ENCODE measurements at regions not wholly inside any gene's neighbourhood (a gene's known extent, or its start where the extent isn't known, plus 50 kb on each side); places are given as distances from the start of the nearest gene placed in this dataset.

DNA sequence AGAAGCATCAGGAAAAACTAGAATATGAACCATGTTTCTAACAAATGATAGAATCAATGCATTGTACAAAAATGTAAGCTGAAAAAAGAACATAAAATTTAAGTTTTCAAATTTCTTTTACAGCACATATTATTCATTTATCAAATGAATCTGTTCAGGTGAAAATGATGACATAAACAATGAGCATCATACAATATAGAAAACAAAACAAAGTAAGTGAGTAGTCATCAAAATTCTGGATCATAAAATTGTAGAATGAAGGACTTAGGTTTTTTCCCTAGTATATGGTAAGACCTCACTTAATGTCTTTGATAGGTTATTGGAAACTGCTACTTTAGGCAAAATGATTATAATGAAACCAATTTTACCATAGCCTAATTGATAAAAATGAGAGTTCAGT, 427.0 kb upstream of the KCNH7 start:
- H3K9me3 ChIP-seq (ENCODE audit: insufficient read depth, low read depth, low read length): no peaks in the 10 kb centered on the region
- TF ChIP-seq, protein P1, sequence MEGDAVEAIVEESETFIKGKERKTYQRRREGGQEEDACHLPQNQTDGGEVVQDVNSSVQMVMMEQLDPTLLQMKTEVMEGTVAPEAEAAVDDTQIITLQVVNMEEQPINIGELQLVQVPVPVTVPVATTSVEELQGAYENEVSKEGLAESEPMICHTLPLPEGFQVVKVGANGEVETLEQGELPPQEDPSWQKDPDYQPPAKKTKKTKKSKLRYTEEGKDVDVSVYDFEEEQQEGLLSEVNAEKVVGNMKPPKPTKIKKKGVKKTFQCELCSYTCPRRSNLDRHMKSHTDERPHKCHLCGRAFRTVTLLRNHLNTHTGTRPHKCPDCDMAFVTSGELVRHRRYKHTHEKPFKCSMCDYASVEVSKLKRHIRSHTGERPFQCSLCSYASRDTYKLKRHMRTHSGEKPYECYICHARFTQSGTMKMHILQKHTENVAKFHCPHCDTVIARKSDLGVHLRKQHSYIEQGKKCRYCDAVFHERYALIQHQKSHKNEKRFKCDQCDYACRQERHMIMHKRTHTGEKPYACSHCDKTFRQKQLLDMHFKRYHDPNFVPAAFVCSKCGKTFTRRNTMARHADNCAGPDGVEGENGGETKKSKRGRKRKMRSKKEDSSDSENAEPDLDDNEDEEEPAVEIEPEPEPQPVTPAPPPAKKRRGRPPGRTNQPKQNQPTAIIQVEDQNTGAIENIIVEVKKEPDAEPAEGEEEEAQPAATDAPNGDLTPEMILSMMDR (conservative IDR thresholded peaks at IDR 0.05; ENCODE audit: low read length): no peak
- TF ChIP-seq EZH2phosphoT487 (IDR thresholded peaks at IDR 0.05; ENCODE audit: borderline replicate concordance): no peak
- no peak overlapping the region for H2AFZ ChIP-seq (ENCODE audit: low read length)
- no peaks in the 10 kb centered on the region for H4K20me1 ChIP-seq (ENCODE audit: insufficient read depth, low read length, poor library complexity, severe bottlenecking)
- H3K79me2 ChIP-seq (ENCODE audit: insufficient read depth, low read length): no peaks in the 10 kb centered on the region
- no peak overlapping the region for H3K4me2 ChIP-seq (ENCODE audit: low read depth, low read length, poor library complexity, severe bottlenecking)
- H3F3A ChIP-seq (ENCODE audit: low read depth): no peaks in the 10 kb centered on the region
- H3K9me2 ChIP-seq (replicated peaks; ENCODE audit: low read depth, low read length): no peaks in the 10 kb centered on the region; the same call in 1 of the 2 replicates
- no peak overlapping the region for H3K4me3 ChIP-seq (ENCODE audit: low read length, poor library complexity, severe bottlenecking)
- H3K4me1 ChIP-seq (ENCODE audit: insufficient read depth, low read length, poor library complexity, severe bottlenecking): no peaks in the 10 kb centered on the region
- no peak overlapping the region for H3K9ac ChIP-seq (ENCODE audit: low read depth, low read length, poor library complexity, severe bottlenecking)
- no peaks in the 10 kb centered on the region for H3K27me3 ChIP-seq (ENCODE audit: insufficient read depth, low read length, poor library complexity, severe bottlenecking)
- H3K36me3 ChIP-seq (ENCODE audit: insufficient read depth, low read length): no peaks in the 10 kb centered on the region

DNA sequence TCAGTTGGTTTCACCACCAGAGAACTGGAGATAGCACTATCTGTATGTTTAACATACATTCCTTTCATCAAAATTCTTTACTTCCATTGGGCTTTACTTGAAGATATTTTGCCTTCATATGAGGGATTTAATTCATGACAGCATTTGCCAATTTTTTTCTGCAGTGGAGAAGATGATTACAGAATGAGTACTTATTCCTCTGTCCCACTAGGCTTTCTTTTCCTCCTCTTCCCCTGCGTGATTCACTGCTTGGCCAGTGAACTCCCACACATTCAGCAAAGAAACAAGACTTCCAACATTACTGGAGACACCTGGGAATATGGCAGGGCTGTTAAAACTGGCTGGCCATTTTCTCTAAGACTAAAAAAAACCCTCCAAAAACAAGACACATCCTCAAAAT, 425.8 kb upstream of the KCNH7 start:
- no peak overlapping the region for H3K4me2 ChIP-seq (ENCODE audit: low read depth, low read length, poor library complexity, severe bottlenecking)
- H4K20me1 ChIP-seq (ENCODE audit: insufficient read depth, low read length, poor library complexity, severe bottlenecking): no peaks in the 10 kb centered on the region
- H3K27me3 ChIP-seq (ENCODE audit: insufficient read depth, low read length, poor library complexity, severe bottlenecking): no peaks in the 10 kb centered on the region
- no peaks in the 10 kb centered on the region; the same call in 1 of the 2 replicates for H3K9me2 ChIP-seq (replicated peaks; ENCODE audit: low read depth, low read length)
- no peak for TF ChIP-seq EZH2phosphoT487 (IDR thresholded peaks at IDR 0.05; ENCODE audit: borderline replicate concordance)
- TF ChIP-seq, protein P1 (conservative IDR thresholded peaks at IDR 0.05; ENCODE audit: low read length): no peak
- no peaks in the 10 kb centered on the region for H3F3A ChIP-seq (ENCODE audit: low read depth)
- H3K9ac ChIP-seq (ENCODE audit: low read depth, low read length, poor library complexity, severe bottlenecking): no peak overlapping the region
- no peaks in the 10 kb centered on the region for H3K9me3 ChIP-seq (ENCODE audit: insufficient read depth, low read depth, low read length)
- H3K79me2 ChIP-seq (ENCODE audit: insufficient read depth, low read length): no peaks in the 10 kb centered on the region
- H3K36me3 ChIP-seq (ENCODE audit: insufficient read depth, low read length): no peaks in the 10 kb centered on the region
- no peak overlapping the region for H2AFZ ChIP-seq (ENCODE audit: low read length)
- no peak overlapping the region for H3K4me3 ChIP-seq (ENCODE audit: low read length, poor library complexity, severe bottlenecking)
- H3K4me1 ChIP-seq (ENCODE audit: insufficient read depth, low read length, poor library complexity, severe bottlenecking): no peaks in the 10 kb centered on the region

DNA sequence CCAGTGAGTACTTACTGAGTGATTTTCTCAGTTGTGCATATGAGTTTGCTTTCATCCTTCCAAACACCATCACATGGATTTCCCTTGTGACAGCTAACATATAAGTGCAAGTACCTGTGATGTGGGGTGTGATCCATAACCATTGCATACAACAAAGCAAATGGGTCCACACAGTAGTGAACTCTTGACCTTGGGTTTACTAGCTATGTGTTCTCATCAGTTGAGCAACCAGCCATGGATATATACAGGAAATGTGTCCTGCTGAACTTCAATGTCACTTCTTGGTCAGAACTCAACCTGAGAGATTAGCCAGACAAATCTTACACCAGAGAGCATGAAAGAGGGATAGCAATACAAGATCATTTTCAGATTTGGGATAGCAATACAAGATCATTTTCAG, 420.9 kb upstream of the KCNH7 start:
- Histone ChIP-seq H3K27me3 (ENCODE audit: insufficient read depth, low read length, poor library complexity, severe bottlenecking) (no peaks in the 10 kb centered on the region), H3F3A (ENCODE audit: low read depth) (no peaks in the 10 kb centered on the region), H3K9me2 (replicated peaks; ENCODE audit: low read depth, low read length) (no peaks in the 10 kb centered on the region; the same call in 1 of the 2 replicates), H2AFZ (ENCODE audit: low read length) (no peak overlapping the region), H3K79me2 (ENCODE audit: insufficient read depth, low read length) (no peaks in the 10 kb centered on the region), H4K20me1 (ENCODE audit: insufficient read depth, low read length, poor library complexity, severe bottlenecking) (no peaks in the 10 kb centered on the region), H3K9me3 (ENCODE audit: insufficient read depth, low read depth, low read length) (no peaks in the 10 kb centered on the region), H3K9ac (ENCODE audit: low read depth, low read length, poor library complexity, severe bottlenecking) (no peak overlapping the region), H3K4me2 (ENCODE audit: low read depth, low read length, poor library complexity, severe bottlenecking) (no peak overlapping the region), H3K36me3 (ENCODE audit: insufficient read depth, low read length) (no peaks in the 10 kb centered on the region), H3K4me1 (ENCODE audit: insufficient read depth, low read length, poor library complexity, severe bottlenecking) (no peaks in the 10 kb centered on the region), H3K4me3 (ENCODE audit: low read length, poor library complexity, severe bottlenecking) (no peak overlapping the region)
- TF ChIP-seq, protein P1 (conservative IDR thresholded peaks at IDR 0.05; ENCODE audit: low read length): no peak
